B cell (primary cell): ENCODE measurements at regions not wholly inside any gene's neighbourhood (a gene's known extent, or its start where the extent isn't known, plus 50 kb on each side); places are given as distances from the start of the nearest gene placed in this dataset.

Experiments used
- ATAC-seq: fragments of 200-7000 bp; cut with Tn5 transposase; one replicate; pipeline ENCODE4 v1.10.0; 2021; ENCODE audit warnings: low read depth, mild to moderate bottlenecking, moderate number of reproducible peaks, moderate library complexity
- CTCF ChIA-PET: fragments of 350-600 bp; sonication (Branson Sonifier 250); formaldehyde crosslinking; loops from one replicate; lab custom pipeline; 2021; ENCODE audit warnings: antibody characterized with exemption, inconsistent platforms; lab: Charles Lee
- POLR2A ChIA-PET: fragments of 350-600 bp; sonication (Branson Sonifier 250); formaldehyde crosslinking; loops from one replicate; lab custom pipeline; 2021; ENCODE audit warnings: antibody characterized with exemption; lab: Charles Lee
- DNase-seq: peaks from one replicate; pipeline ENCODE4 v3.0.0; 2013
- H2AFZ ChIP-seq: 2 replicates; pipeline ENCODE4 v1.6.1; 2012; ENCODE audit warnings: mild to moderate bottlenecking, low read depth, low read length; ENCODE audit not compliant: insufficient read depth, poor library complexity, severe bottlenecking
- H3K27ac ChIP-seq, 2 donors: 1 replicate in 1 of 2; 2 replicates in 1 of 2; pipeline ENCODE4 v1.5.1; 2012 to 2013; ENCODE audit warnings: low read length in 2 of 2, mild to moderate bottlenecking in 2 of 2, moderate library complexity in 1 of 2
- H3K27me3 ChIP-seq, 4 experiments: fragments of 200-600 bp in 1 of 4; sonication (generic) in 1 of 4; replicated peaks in 1 of 4; 1 replicate in 2 of 4; 2 replicates in 2 of 4; pipeline versions ENCODE4 v1.6.1 to v1.7.0; 2013 to 2016; ENCODE audit warnings: low read length in 3 of 4, mild to moderate bottlenecking in 2 of 4, mixed read lengths in 1 of 4, moderate library complexity in 1 of 4; ENCODE audit not compliant: insufficient read depth in 4 of 4, control insufficient read depth in 3 of 4; ENCODE audit errors: control extremely low read depth in 1 of 4
- H3K36me3 ChIP-seq, 2 experiments: replicated peaks in 1 of 2; 1 replicate in 1 of 2; 2 replicates in 1 of 2; pipeline versions ENCODE4 v1.6.1 to v1.7.1; 2013; ENCODE audit warnings: low read length in 1 of 2; ENCODE audit not compliant: insufficient read depth in 2 of 2, control insufficient read depth in 1 of 2; ENCODE audit errors: control extremely low read depth in 1 of 2, extremely low read depth in 1 of 2
- H3K4me1 ChIP-seq, 2 donors: fragments of 200-600 bp in 1 of 2; sonication (generic) in 1 of 2; 1 replicate in 1 of 2; 2 replicates in 1 of 2; pipeline versions ENCODE4 v1.5.1 to v1.6.1; 2013 to 2017; ENCODE audit warnings: low read length in 2 of 2; ENCODE audit not compliant: control insufficient read depth in 2 of 2, insufficient read depth in 2 of 2
- H3K4me2 ChIP-seq: replicated peaks from 2 replicates; pipeline ENCODE3; 2012; ENCODE audit warnings: mild to moderate bottlenecking, low read depth, low read length; ENCODE audit not compliant: poor library complexity, severe bottlenecking
- H3K4me3 ChIP-seq, 5 experiments: fragments of 200-600 bp in 1 of 5; sonication (generic) in 1 of 5; 1 replicate in 3 of 5; 2 replicates in 2 of 5; pipeline versions ENCODE4 v1.5.1 to v1.7.0; 2011 to 2016; ENCODE audit warnings: low read length in 4 of 5, mild to moderate bottlenecking in 4 of 5, low read depth in 2 of 5, control low read depth in 1 of 5, moderate library complexity in 1 of 5; ENCODE audit not compliant: insufficient read depth in 1 of 5; ENCODE audit errors: control extremely low read depth in 1 of 5, extremely low read depth in 1 of 5
- H3K79me2 ChIP-seq: fragments of 200-600 bp; sonication (generic); one replicate; pipeline ENCODE4 v1.6.0; 2016; ENCODE audit warnings: low read length; ENCODE audit not compliant: control insufficient read depth, insufficient read depth
- H3K9ac ChIP-seq: fragments of 200-600 bp; sonication (generic); 2 replicates; pipeline ENCODE4 v1.6.1; 2017; ENCODE audit warnings: mild to moderate bottlenecking, low read length, moderate library complexity
- H3K9me3 ChIP-seq, 3 donors: one replicate each; pipeline versions ENCODE4 v1.6.1 to v1.7.1; 2013; ENCODE audit warnings: low read length in 2 of 3; ENCODE audit not compliant: control insufficient read depth in 2 of 3, insufficient read depth in 1 of 3; ENCODE audit errors: control extremely low read depth in 1 of 3
- H4K20me1 ChIP-seq: 2 replicates; pipeline ENCODE4 v1.6.0; 2012; ENCODE audit warnings: mild to moderate bottlenecking, low read length; ENCODE audit not compliant: insufficient read depth, control insufficient read depth, poor library complexity, severe bottlenecking
- H3K27ac Mint-ChIP-seq: one replicate; pipeline ENCODE4 v1.8.0; 2021; ENCODE audit warnings: mixed read lengths
- H3K27me3 Mint-ChIP-seq: one replicate; pipeline ENCODE4 v1.8.0; 2021; ENCODE audit warnings: mixed read lengths
- H3K4me1 Mint-ChIP-seq: one replicate; pipeline ENCODE4 v1.8.0; 2021; ENCODE audit warnings: mixed read lengths
- H3K4me3 Mint-ChIP-seq: one replicate; pipeline ENCODE4 v1.8.0; 2021; ENCODE audit warnings: mixed read lengths
- H3K9me3 Mint-ChIP-seq: one replicate; pipeline ENCODE4 v1.8.0; 2022; ENCODE audit warnings: mixed read lengths; ENCODE audit not compliant: insufficient read depth
- CTCF ChIP-seq: fragments of 200-600 bp; IDR thresholded peaks from one replicate; pipeline ENCODE4 v1.8.0; 2022; ENCODE audit warnings: antibody characterized with exemption, mild to moderate bottlenecking
- EZH2 ChIP-seq: IDR thresholded peaks from 2 replicates; pipeline ENCODE4 v1.6.1; 2012; ENCODE audit warnings: borderline replicate concordance, low read depth, mild to moderate bottlenecking, moderate library complexity, low read length; ENCODE audit not compliant: insufficient read depth, poor library complexity, severe bottlenecking
- WGBS: methylation state at CpG from one replicate; pipeline ENCODE4 v1.1.5; 2013; ENCODE audit warnings: missing lambda C conversion rate; ENCODE audit not compliant: insufficient coverage; 5-methylcytosine and 5-hydroxymethylcytosine counted together
- intact Hi-C: fragments of 100-400 bp; cut with micrococcal nuclease; formaldehyde crosslinking; loops from one replicate; pipeline ENCODE4 v1.10.0; 2022

- Mint-ChIP-seq H3K27ac (no peak overlapping the region), H3K27me3 (no peaks in the 10 kb centered on the region), H3K9me3 (peaks cover 6% of the 10 kb centered on the region), H3K4me1 (no peaks in the 10 kb centered on the region), H3K4me3 (no peak overlapping the region)
- Histone ChIP-seq H3K36me3 (no peaks in the 10 kb centered on the region), H3K27me3 (no peaks in the 10 kb centered on the region), H3K4me1 (no peaks in the 10 kb centered on the region), H3K9ac (no peak overlapping the region), H3K4me2 (no peak overlapping the region), H3K4me3 (no peak overlapping the region), H3K9me3 (peaks cover 0 to 4% (median 0%) of the 10 kb centered on the region in 3 donors), H2AFZ (no peak overlapping the region), H3K79me2 (no peaks in the 10 kb centered on the region), H3K27ac (no peak overlapping the region), H4K20me1 (no peaks in the 10 kb centered on the region)
- CTCF ChIA-PET: no interaction called here
- TF ChIP-seq EZH2 (no peak), CTCF (no peak)
- DNase-seq (no peak), ATAC-seq (no peak)
- WGBS: no CpG with 5 or more reads among the region's 2 CpGs
- intact Hi-C loops: no loop called here
- POLR2A ChIA-PET: no interaction called here
Measured at GRCh38 chr11:80959751-80960150, 1518.9 kb upstream of the TENM4 start.

- Histone ChIP-seq H3K9ac (no peak overlapping the region), H3K27me3 (no peaks in the 10 kb centered on the region), H2AFZ (no peak overlapping the region), H3K9me3 (peaks cover 0 to 4% (median 0%) of the 10 kb centered on the region in 3 donors), H3K4me1 (no peaks in the 10 kb centered on the region), H3K4me2 (no peak overlapping the region), H3K79me2 (no peaks in the 10 kb centered on the region), H3K27ac (no peak overlapping the region), H3K36me3 (no peaks in the 10 kb centered on the region), H3K4me3 (no peak overlapping the region), H4K20me1 (no peaks in the 10 kb centered on the region)
- TF ChIP-seq CTCF (no peak), EZH2 (no peak)
- ChIA-PET CTCF (no interaction called here), POLR2A (no interaction called here)
- intact Hi-C loops: no loop called here
- Mint-ChIP-seq H3K9me3 (peaks cover 6% of the 10 kb centered on the region), H3K27ac (no peak overlapping the region), H3K27me3 (no peaks in the 10 kb centered on the region), H3K4me1 (no peaks in the 10 kb centered on the region), H3K4me3 (no peak overlapping the region)
- no peak for DNase-seq
- WGBS: 89% methylated on average over 3 of the region's 4 CpGs
- ATAC-seq: no peak
Measured at GRCh38 chr11:80958987-80959386, 1518.2 kb upstream of the TENM4 start.
